ENCODE measurements at regions not wholly inside any gene's neighbourhood (a gene's known extent, or its start where the extent isn't known, plus 50 kb on each side); places are given as distances from the start of the nearest gene placed in this dataset.
"Not testable (repeated sequence)": the region's sequence is repeated elsewhere in the genome, so short reads cannot be mapped to it uniquely, and the experiment has no call there.

DNA sequence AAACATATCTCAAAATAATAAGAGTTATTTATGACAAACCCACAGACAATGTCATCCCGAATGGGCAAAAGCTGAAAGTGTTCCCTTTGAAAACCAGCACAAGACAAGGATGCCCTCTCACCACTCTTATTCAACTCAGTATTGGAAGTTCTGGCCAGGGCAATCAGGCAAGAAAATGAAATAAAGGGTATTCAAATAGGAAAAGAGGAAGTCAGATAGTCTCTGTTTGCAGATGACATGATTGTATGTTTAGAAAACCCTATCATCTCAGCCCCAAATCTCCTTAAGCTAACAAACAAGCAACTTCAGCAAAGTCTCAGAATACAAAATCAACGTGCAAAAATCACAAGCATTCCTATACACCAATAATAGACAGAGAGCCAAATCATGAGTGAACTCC, 169.8 kb downstream of the MRPL39 start:
- H3K4me3 Mint-ChIP-seq; ATAC-seq (replicated peaks; ENCODE audit: extremely low read depth, poor library complexity, severe bottlenecking); H3K27me3 Mint-ChIP-seq; H3K4me1 Mint-ChIP-seq; H3K36me3 Mint-ChIP-seq (ENCODE audit: insufficient read depth); H3K27ac Mint-ChIP-seq (ENCODE audit: low read depth); H3K9me3 Mint-ChIP-seq; DNase-seq (ENCODE audit: low spot score in 2 of 2): not testable (repeated sequence)

DNA sequence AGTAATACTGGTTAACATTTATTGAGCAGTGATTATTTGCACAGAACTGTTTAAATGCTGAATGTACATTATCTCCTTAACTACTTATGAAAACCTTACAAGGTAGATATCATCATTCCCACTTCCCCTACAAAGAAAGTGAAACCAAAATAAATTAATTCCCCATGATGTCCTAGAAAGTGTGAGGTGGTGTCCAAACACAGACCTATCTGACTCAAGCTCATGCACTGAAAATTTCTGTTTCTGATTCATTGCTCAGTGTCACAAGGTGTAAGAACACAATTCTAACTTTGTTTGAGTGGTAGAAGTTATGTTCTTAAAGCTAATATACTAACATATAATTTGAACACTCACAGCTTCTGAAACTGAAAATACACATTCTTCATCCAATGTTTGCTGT, 178.7 kb downstream of the MRPL39 start:
- Mint-ChIP-seq H3K4me3 (no peak overlapping the region), H3K27ac (ENCODE audit: low read depth) (no peak overlapping the region), H3K27me3 (peaks cover 36% of the 10 kb centered on the region), H3K36me3 (ENCODE audit: insufficient read depth) (no peaks in the 10 kb centered on the region), H3K9me3 (no peaks in the 10 kb centered on the region), H3K4me1 (no peaks in the 10 kb centered on the region)
- ATAC-seq (replicated peaks; ENCODE audit: extremely low read depth, poor library complexity, severe bottlenecking) (no peak), DNase-seq (ENCODE audit: low spot score in 2 of 2) (no peak)

DNA sequence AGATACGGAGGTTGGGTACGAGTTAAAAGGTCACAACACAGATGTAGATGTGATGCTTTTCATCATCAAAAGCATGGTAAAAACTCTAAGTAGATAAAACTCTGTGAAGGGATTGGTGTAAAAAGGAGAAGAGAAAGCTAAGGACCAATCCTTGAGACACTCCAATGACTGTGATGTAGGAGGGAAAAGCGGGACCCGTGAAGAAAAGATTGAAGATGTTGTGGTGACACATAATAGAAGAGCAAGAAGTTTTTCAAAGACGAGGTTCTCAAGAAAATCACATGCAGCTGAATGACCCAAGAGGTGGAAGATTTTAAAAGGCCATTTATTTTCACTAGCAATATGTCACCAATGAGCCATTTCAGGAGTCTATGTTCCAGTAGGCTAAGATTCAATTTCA, 179.5 kb downstream of the MRPL39 start:
- Mint-ChIP-seq H3K36me3 (ENCODE audit: insufficient read depth) (no peaks in the 10 kb centered on the region), H3K9me3 (no peaks in the 10 kb centered on the region), H3K4me1 (no peaks in the 10 kb centered on the region), H3K4me3 (no peak overlapping the region), H3K27ac (ENCODE audit: low read depth) (no peak overlapping the region), H3K27me3 (peaks cover 36% of the 10 kb centered on the region)
- DNase-seq (ENCODE audit: low spot score in 2 of 2) (no peak), ATAC-seq (replicated peaks; ENCODE audit: extremely low read depth, poor library complexity, severe bottlenecking) (no peak)

DNA sequence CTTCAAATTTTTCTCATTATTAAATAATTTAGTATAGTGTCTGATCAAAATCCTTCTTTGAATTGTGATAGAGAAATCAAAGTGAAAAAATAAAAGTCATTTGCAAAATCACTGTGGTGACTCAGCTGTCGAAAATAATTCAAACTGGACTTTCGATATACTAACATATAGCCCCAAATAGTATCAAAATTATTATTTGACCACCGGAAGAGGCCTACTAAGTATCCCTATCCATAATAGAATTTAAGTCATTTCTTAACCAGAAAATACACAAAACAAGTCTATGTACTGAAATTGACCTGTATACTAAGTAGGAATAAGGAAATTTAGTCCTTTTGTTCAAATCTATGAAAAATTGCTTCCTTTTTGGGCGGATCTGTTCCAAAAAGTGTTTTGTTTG, 180.7 kb downstream of the MRPL39 start:
- Mint-ChIP-seq H3K4me1 (peaks cover 2% of the 10 kb centered on the region), H3K36me3 (ENCODE audit: insufficient read depth) (no peaks in the 10 kb centered on the region), H3K9me3 (no peaks in the 10 kb centered on the region), H3K27me3 (peaks cover 36% of the 10 kb centered on the region), H3K4me3 (no peak overlapping the region), H3K27ac (ENCODE audit: low read depth) (no peak overlapping the region)
- DNase-seq (ENCODE audit: low spot score in 2 of 2) (no peak), ATAC-seq (replicated peaks; ENCODE audit: extremely low read depth, poor library complexity, severe bottlenecking) (no peak)

DNA sequence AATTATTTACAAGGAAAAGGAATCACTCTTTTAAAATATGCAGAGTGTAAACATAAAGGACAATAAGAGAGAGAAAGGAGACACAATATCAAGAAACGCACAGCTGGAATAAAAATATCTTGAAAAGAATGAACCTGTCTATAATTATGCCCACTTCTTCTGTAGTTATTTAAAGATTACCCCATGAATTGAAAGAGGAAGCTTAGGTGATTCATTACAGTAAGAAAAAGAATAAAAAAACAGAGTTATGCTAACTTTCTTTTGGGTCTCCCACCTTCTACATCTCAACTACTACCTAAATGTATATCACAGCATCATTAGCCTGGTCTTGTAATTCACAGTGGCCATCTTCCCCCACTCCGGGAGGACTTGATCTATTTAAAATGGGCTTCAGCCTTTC, 182.1 kb downstream of the MRPL39 start:
- Mint-ChIP-seq H3K4me3 (no peak overlapping the region), H3K27me3 (peaks cover 36% of the 10 kb centered on the region), H3K27ac (ENCODE audit: low read depth) (no peak overlapping the region), H3K9me3 (no peaks in the 10 kb centered on the region), H3K36me3 (ENCODE audit: insufficient read depth) (no peaks in the 10 kb centered on the region), H3K4me1 (peaks cover 5% of the 10 kb centered on the region)
- ATAC-seq (replicated peaks; ENCODE audit: extremely low read depth, poor library complexity, severe bottlenecking) (no peak), DNase-seq (ENCODE audit: low spot score in 2 of 2) (no peak)

DNA sequence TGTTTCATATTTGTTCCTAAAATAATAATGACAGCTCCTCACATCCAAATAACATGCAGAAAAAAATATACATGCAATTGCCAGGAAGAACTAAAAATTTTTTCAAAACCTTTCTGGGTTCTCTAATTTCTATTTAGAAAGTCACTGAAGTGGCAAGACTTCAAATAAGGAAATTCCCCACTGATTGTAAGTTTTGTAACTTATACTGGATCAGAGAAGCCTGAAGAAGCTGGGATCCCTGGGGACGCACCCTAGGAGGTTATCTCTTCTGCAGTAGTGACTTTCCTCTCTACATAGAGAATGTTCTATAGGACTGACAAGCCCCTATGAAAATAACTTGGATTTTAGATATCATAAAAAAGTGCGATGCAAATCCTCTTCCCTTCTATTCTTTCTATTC, 182.6 kb downstream of the MRPL39 start:
- Mint-ChIP-seq H3K36me3 (ENCODE audit: insufficient read depth) (no peaks in the 10 kb centered on the region), H3K4me3 (no peak overlapping the region), H3K27me3 (peaks cover 36% of the 10 kb centered on the region), H3K27ac (ENCODE audit: low read depth) (no peak overlapping the region), H3K4me1 (peaks cover 5% of the 10 kb centered on the region), H3K9me3 (no peaks in the 10 kb centered on the region)
- ATAC-seq (replicated peaks; ENCODE audit: extremely low read depth, poor library complexity, severe bottlenecking) = no peak
- DNase-seq (ENCODE audit: low spot score in 2 of 2) = no peak

DNA sequence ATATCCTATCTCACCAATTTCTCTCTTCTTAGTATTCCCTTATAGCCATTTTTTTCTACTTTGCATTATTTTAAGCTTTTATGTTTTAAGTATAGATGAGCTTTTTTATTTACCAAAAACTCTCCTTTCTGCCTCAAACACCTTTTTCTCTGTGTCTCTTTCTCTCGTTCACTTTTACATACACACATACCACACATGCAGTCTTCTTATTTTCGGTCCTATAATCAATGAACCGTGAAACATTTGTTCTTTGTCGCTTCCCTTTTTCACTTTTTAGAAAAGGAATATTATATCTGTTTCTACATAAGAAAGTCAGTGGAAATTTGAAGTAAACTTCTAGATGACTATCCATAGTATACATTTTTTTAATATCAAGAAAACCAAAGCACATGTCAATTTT, 183.2 kb downstream of the MRPL39 start:
- H3K27me3 Mint-ChIP-seq = peaks cover 36% of the 10 kb centered on the region
- ATAC-seq (replicated peaks; ENCODE audit: extremely low read depth, poor library complexity, severe bottlenecking) = no peak
- no peaks in the 10 kb centered on the region for H3K36me3 Mint-ChIP-seq (ENCODE audit: insufficient read depth)
- H3K9me3 Mint-ChIP-seq = no peaks in the 10 kb centered on the region
- no peak for DNase-seq (ENCODE audit: low spot score in 2 of 2)
- peaks cover 5% of the 10 kb centered on the region for H3K4me1 Mint-ChIP-seq
- H3K27ac Mint-ChIP-seq (ENCODE audit: low read depth) = no peak overlapping the region
- no peak overlapping the region for H3K4me3 Mint-ChIP-seq

DNA sequence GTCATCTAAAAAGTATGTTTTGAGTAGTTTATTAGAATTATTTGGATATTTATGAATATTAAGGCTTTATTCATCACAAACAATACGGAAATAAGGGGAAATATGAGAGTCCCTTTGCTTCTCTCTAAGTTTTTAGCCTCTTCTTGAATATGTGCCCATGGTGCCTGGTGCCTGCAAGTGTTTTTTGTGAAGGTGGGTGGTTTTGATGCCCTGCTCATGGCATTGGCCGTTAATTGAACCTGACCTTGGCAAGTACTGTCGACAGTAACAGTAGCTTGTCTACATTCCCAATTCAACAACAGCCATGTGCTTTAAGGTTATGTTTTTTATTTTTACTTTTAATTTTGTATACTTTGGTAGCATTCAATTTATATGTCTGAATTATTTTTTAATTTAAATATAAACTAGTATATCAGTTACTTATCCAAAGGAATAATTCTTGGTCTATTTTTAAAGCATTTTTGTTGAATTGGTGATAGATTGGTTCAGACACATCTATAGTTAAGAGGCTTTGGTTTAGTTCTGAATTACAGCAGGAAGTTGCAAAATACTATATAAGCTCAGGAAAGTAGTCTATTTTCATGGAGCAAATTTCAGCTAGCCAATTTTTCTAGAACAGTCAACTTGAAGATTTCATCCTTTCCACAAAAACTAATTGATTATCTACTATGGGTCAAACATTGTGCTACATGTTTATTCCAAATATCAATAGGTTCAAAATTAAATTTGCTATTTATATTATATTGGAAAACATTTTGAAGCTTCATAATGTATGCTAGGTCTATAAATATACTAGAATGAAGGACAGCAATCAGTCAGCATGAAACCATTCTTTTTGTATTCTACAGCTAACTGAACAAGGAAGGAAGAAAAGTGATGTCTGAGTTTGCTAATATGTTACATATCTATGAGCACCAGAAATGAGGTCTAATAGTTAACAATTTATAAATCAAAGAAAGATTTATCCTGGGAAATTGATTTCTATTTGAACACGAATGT, 184.4 kb downstream of the MRPL39 start:
- H3K4me3 Mint-ChIP-seq = no peak overlapping the region
- no peak for ATAC-seq (replicated peaks; ENCODE audit: extremely low read depth, poor library complexity, severe bottlenecking)
- no peak for DNase-seq (ENCODE audit: low spot score in 2 of 2)
- H3K27ac Mint-ChIP-seq (ENCODE audit: low read depth) = no peak overlapping the region
- H3K4me1 Mint-ChIP-seq = peaks cover 5% of the 10 kb centered on the region
- H3K27me3 Mint-ChIP-seq = peaks cover 42% of the 10 kb centered on the region
- no peaks in the 10 kb centered on the region for H3K9me3 Mint-ChIP-seq
- H3K36me3 Mint-ChIP-seq (ENCODE audit: insufficient read depth) = no peaks in the 10 kb centered on the region

DNA sequence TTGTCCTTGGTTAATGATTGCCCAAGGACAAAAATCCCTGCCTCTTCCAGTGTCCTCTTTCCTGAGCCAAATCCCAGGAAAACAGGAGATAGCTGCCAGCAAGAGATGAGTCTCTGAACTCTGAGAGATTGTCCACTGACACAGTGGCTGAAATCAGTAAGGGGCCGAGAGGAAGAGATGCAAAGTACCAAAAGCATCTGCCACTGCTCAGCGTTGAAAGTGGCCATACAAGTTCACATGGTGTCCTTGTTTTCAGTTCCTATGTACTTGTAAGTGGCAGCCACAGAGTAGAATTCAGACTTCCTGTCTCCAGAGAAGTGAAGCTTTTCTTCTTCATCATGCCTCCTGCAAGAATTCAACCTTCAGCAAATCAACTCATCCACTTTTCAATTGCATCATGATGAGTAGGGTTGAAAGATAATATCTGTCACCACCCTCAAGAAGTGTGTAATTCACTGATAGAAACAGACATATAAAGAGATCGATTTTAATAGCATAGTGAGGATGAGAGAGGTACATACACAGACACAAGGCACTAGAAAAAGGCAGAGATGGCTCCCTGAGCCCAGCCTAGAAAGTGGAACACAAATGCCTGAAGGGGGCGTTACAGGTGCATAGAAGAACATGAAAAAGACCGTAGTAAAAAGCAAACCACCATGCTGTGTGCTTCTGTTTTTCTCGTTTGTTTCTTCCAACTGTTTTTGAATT, 185.8 kb downstream of the MRPL39 start:
- peak; percentile 87 for ATAC-seq (replicated peaks; ENCODE audit: extremely low read depth, poor library complexity, severe bottlenecking)
- Mint-ChIP-seq H3K36me3 (ENCODE audit: insufficient read depth) (no peaks in the 10 kb centered on the region), H3K27ac (ENCODE audit: low read depth) (peak overlapping the region; percentile 27), H3K4me3 (peak overlapping the region; percentile 0), H3K4me1 (peaks cover 5% of the 10 kb centered on the region), H3K27me3 (peaks cover 44% of the 10 kb centered on the region), H3K9me3 (no peaks in the 10 kb centered on the region)
- DNase-seq (ENCODE audit: low spot score in 2 of 2) = peak in 1 of 2 donors; percentile 37

DNA sequence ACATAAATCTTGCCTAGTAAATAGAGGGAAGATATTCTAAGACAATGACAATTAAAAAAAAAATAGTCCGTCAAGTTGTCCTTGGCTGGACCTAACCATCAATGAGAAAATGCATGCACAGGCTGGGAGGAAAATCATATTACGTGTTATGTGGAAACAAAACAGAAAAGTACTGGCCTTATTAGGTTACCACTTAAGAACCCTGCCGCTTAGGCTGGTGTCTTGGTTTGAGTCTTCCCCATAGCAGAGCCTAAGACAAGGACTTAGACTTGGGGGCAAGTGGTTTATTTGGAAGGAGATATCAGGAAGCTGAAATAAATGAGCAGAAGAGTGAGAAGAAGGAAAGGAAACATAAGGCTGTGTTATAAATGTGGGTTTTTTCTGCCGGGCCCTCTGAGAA, 186.4 kb downstream of the MRPL39 start:
- Mint-ChIP-seq H3K4me1 (peaks cover 5% of the 10 kb centered on the region), H3K4me3 (no peak overlapping the region), H3K27ac (ENCODE audit: low read depth) (no peak overlapping the region), H3K36me3 (ENCODE audit: insufficient read depth) (no peaks in the 10 kb centered on the region), H3K27me3 (peaks cover 42% of the 10 kb centered on the region), H3K9me3 (no peaks in the 10 kb centered on the region)
- ATAC-seq (replicated peaks; ENCODE audit: extremely low read depth, poor library complexity, severe bottlenecking) (no peak), DNase-seq (ENCODE audit: low spot score in 2 of 2) (no peak)

DNA sequence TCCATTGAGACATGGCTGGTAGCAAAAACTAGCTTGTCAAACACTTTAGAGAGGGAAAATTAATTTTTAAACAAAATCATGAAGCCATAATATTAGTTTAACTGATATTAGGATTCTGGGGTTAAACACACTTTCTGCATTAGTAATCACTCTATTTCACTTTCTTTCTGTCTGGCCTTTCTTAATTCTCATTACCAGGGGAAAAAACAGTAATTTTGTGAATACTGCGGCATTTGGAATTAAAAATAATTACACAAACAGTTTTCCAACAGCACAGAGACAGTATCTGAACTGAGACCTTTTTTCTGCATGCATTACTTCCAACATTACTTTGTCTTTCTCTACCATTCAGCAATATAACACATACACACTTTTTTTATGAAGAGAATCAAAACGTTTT, 190.6 kb downstream of the MRPL39 start:
- peaks cover 4% of the 10 kb centered on the region for H3K4me1 Mint-ChIP-seq

DNA sequence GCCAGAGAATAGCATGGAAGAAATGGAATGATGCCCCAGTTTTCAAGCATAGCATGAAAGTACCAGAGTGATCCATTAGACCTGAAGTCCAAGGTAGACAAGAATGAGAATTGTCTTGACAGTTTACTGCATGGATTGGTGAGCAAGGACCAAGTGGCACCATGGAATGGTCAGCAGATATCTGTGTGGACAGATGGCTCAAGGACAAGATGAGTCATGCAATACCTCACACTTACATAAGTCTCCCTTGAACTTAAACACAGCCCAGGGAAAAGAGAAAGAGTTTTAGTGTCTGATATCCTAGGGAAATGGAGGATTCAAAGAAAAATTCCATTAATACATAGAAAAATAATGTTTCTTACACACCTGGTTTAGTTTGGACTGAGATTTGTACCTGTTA, 195.2 kb downstream of the MRPL39 start:
- Mint-ChIP-seq H3K4me3 (no peak overlapping the region), H3K36me3 (ENCODE audit: insufficient read depth) (no peaks in the 10 kb centered on the region), H3K4me1 (no peaks in the 10 kb centered on the region), H3K27me3 (peaks cover 8% of the 10 kb centered on the region), H3K27ac (ENCODE audit: low read depth) (no peak overlapping the region), H3K9me3 (no peaks in the 10 kb centered on the region)
- no peak for DNase-seq (ENCODE audit: low spot score in 2 of 2)
- ATAC-seq (replicated peaks; ENCODE audit: extremely low read depth, poor library complexity, severe bottlenecking) = no peak

More for the DNA sequence above, 190.6 kb downstream of the MRPL39 start:
- DNase-seq (ENCODE audit: low spot score in 2 of 2) = no peak
- no peaks in the 10 kb centered on the region for H3K36me3 Mint-ChIP-seq (ENCODE audit: insufficient read depth)
- H3K27me3 Mint-ChIP-seq = peaks cover 19% of the 10 kb centered on the region
- H3K27ac Mint-ChIP-seq (ENCODE audit: low read depth) = no peak overlapping the region
- H3K9me3 Mint-ChIP-seq = no peaks in the 10 kb centered on the region
- H3K4me3 Mint-ChIP-seq = no peak overlapping the region
- no peak for ATAC-seq (replicated peaks; ENCODE audit: extremely low read depth, poor library complexity, severe bottlenecking)

DNA sequence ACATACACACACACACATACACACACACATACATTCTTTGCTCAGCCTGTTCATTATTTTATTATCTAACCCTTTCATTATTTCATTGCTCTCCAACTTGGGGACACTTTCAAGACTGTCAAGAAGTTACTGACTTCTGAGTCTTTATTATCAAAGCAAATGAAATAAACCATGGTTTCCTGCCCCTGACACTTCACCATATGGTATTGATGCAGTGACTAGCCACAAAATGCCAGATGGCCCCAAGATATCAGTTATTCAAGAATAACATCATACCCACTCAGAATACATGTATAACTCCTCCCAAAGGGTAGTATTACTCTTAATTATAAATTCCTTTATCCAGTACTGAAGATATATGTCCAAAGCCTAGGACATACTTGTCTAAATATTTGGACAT, 197.3 kb downstream of the MRPL39 start:
- Mint-ChIP-seq H3K4me3 (no peak overlapping the region), H3K9me3 (no peaks in the 10 kb centered on the region), H3K36me3 (ENCODE audit: insufficient read depth) (no peaks in the 10 kb centered on the region), H3K27me3 (peaks cover 7% of the 10 kb centered on the region), H3K27ac (ENCODE audit: low read depth) (no peak overlapping the region), H3K4me1 (no peaks in the 10 kb centered on the region)
- DNase-seq (ENCODE audit: low spot score in 2 of 2) (no peak), ATAC-seq (replicated peaks; ENCODE audit: extremely low read depth, poor library complexity, severe bottlenecking) (no peak)
